IPS DF 4.7 (cell line): ENCODE measurements at regions not wholly inside any gene's neighbourhood (a gene's known extent, or its start where the extent isn't known, plus 50 kb on each side); places are given as distances from the start of the nearest gene placed in this dataset.
"Not testable (repeated sequence)": the region's sequence is repeated elsewhere in the genome, so short reads cannot be mapped to it uniquely, and the experiment has no call there.

Experiments used
- DNase-seq: peaks from one replicate; pipeline ENCODE4 v3.0.0-alpha.2; 2013; ENCODE audit warnings: low spot score; ENCODE audit errors: extremely low read depth

DNA sequence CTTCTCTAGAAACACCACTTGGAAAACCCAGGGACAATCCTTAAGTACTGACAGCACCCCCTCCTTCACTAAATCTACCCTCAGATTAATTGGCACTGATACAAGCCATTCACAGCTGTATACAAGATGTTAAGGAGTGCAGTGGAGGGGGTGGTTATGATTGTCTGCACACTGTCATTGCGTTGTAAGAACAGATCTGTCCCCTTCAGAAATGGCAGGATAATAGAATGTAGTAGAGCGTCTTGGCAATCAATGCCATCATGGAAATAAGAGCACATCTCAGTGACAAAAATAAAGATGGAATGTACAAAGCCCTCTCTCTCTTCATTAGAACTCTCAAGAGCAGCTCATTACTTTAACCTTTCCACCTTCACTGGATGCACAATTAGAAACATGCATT, 324.9 kb upstream of the TBX18 start:
- no peak for DNase-seq

DNA sequence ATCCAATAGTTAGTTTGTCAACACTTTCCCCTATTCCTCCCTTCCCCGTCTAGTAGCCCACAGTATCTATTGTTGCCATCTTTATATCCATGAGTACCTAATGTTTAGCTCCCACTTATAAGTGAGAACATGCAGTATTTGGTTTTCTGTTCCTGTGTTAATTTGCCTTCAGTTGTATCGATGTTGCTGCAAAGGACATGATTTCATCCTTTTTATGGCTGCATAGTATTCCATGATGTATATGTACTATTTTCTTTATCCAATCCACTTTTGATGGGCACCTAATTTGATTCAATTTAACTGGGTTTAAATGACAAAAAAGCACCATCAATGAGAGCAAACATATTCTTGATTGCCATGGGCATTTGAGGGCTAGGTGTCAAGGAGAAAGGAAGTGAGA, 321.5 kb upstream of the TBX18 start:
- DNase-seq: no peak

DNA sequence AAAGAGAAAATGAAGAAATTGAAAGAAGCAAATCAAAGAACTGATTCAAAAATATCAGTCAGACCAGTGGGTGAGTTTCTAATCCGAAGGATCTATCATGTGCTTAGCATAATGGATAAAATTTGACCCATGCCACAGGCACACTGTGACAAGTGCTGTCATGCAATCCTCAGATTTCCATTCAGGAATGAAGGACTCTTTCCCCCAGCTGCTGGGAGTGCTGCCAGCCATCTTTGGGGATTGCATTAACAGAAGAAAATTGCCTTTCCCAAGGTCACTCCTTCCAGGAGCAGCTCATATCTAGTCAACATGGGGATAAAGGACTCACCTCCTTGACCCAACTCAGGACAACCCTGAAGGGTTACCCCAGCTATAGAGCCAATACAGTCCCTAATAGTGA, 316.7 kb upstream of the TBX18 start:
- no peak for DNase-seq

DNA sequence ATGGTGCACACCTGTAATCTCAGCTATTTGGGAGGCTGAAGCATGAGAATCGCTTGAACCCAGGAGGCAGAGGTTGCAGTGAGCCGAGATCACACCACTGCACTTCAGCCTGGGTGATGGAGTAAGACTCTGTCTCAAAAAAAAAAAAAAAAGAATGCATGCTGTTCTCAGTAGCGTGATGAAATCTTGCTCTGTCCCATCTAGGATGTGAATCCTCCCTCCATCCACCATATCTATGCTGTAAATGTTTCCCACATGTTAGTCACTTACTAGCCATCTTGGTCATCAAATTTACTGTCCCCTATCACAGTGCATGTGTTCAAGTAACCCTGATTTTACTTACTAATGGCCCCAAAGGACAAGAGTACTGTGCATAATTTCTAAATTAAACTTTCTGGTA, 315.4 kb upstream of the TBX18 start:
- no peak for DNase-seq

DNA sequence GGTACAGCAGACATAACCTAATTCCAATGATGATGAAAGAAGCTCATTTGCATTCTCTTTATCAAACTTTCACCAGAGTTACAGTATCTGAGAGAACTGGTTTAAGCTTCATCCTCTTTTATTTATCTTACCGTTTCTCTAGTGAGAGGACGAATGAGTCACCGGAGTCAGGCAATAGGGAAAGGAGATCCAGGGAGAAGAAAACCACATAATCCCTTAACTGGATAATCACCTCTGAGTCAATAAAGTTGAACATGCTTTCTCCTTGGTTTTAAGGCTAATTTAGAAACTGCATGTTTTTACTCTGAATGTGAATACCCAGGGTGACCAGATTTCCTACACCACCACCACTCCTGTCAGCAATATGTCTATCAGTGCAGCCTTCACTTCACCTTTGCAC, 313.7 kb upstream of the TBX18 start:
- DNase-seq: no peak

DNA sequence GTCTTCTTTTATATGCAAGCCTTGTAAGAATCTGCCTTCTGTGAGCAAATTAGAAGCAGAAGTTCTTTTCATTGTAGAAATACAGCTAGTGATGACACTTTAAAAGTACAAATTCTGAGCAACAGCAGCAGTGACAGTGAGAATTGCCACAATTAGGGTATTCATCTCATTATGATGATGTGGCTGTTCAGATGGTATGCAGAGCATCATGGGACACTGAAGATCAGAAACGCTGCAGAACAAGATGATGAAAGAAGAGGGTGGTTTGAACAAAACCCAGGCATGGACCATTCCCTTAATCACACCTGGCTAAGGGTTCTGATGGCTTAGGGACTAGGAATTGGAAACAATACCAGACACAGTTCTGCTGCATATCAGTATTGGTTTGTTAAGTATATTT, 312.7 kb upstream of the TBX18 start:
- no peak for DNase-seq

DNA sequence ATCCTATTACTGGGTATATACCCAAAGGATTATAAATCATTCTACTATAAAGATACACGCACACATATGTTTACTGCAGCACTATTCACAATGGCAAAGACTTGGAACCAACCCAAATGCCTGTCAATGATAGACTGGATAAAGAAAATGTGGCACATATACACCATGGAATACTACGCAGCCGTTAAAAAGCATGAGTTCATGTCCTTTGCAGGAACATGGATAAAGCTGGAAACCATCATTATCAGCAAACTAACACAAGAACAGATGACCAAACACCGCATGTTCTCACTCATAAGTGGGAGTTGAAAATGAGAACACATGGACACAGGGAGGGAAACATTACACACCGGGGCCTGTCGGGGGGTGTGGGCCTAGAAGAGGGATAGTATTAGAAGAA, 307.4 kb upstream of the TBX18 start:
- not testable (repeated sequence) for DNase-seq

DNA sequence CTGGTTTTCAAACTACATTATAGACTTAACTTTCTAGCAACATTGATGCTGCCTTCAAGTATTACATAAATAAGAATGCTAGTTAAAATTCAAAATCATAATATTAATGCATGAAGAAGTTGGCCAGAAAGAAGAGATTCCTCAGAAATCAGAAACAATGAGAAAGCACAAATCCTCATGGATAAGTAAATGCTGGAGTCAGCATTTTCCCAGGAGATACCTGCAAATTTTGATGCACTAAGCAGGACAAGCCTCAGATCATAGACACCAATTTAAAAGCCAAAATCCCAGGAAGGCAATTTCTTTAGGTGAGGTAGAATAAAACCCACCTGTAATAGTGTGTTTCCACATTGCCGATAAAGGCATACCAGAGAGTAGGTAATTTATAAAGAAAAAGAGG, 305.2 kb upstream of the TBX18 start:
- no peak for DNase-seq

DNA sequence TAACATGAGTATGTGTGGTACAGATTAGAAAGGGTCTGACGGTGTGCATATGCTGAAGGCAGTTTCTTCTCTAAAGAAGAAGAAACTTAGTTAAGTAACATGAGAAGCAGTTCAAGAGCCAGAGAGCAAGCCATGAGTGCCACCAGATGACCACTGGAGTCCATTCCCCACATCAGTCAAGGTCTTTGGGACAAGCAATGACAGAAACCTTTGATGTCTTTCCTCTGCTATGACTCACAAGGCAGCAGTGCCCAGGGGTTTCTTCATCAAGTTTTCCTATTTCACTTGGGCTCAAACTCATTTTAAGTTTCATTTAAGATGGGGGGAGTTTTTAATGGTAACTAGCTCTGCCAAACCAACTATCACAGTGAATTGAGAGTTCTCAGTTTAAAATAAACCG, 303.8 kb upstream of the TBX18 start:
- no peak for DNase-seq

DNA sequence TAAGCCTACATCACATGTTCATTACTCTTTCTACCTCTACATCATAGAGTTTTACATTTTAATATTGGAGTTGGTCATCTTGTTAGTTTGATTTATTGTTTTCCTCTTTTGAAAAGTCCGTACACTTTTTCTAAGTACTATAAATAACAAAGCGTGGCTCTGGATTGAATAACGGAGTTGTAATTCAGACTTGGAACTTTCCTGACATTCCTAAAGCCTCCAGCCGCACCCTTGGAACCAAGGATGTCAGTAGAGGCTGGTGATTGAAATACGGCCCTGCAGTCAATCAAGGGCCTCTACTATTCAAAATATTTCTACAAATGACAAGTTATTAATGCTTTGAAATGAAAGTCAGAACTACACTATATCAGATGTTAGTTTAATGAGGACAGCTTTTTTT, 301.9 kb upstream of the TBX18 start:
- no peak for DNase-seq

DNA sequence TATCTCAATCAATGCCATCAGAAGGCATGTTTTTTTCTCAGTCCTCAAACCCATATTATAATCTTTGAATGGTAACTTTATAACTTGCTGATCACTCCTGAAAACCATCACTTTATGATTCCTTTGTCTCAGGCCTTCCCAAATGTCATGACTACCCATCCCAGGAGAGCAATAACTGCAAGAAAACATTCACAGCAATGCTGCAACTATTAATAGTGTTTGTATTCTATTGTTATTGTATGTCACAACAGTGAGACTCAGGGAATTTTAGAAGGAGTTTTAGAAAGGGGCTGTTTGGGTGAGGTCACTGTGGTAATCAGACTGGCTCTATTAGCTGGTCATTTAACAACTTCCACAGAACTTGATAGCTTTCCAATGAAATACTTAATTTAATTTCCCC, 301.4 kb upstream of the TBX18 start:
- DNase-seq: no peak

DNA sequence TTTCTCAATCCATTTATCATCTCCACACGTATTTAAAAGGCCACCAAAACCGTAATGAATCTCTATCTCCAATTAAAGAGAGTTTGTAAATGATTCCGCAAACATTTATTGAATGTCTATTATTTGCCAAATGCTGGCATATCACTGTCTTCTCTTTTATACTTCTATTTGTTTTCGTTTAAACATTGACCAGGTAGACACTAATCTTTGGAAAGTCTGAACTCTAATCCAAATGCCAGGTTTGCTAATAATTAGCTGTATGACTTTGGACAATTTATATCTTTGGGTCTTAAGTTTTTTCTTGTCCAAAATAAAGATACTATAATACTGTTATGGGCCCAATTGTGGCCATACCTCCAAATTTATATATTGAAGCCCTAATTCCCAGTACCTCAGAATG, 299.2 kb upstream of the TBX18 start:
- DNase-seq: no peak

DNA sequence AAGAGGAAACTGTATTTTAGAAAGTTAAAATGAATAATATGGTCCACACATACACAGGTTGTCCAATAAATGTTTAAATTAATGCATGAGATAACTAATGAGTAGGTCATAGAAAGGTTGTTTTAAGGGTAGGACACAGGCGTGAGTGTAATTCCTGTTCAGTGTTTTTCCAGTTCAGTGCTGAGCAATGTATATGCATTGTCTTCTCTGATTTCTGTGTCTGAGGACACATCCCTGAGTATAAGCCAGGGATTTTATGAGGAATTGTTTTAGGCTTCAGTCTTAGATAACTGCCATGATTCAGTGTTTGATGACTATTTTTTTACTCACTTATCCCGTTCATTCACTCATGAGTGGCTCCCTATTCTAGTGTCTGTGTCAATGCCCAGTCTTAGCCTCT, 298.5 kb upstream of the TBX18 start:
- DNase-seq: no peak

DNA sequence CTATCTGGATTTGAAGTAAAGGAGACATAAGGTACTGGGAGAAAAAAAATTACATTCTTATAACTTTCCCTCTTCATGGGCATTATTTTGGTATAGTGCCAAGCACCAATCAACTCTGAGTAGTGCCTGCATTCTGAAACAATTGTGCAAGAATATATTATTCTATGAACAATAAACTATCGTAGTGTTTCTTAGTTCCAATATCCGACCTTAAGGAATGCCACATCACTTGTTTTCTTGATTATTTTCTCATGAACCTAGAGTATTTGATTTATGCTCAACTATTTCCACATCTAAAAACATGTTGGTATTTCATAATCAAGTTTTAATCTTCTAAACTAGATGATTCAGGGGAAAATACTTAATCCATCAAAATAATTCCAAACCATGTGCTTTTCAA, 294.4 kb upstream of the TBX18 start:
- no peak for DNase-seq

DNA sequence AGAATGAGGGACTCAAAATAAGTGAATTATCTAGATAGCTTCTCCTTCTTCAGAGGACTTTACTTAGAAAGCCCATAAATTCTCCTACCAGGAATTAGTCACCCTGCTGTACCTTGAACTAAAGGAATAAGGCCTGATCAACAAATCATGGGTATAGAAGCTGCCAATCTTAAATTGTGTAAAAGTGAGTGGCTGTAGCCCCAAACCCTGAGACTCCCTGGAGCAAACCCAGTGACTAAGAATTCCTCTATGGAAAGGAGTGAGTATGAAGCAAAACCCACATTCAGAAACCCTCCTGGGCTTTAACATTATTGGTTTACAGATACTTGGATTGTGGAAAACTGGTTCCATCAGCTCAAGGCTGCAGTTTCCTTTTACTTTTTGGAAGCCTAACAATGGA, 285.8 kb upstream of the TBX18 start:
- DNase-seq: no peak

DNA sequence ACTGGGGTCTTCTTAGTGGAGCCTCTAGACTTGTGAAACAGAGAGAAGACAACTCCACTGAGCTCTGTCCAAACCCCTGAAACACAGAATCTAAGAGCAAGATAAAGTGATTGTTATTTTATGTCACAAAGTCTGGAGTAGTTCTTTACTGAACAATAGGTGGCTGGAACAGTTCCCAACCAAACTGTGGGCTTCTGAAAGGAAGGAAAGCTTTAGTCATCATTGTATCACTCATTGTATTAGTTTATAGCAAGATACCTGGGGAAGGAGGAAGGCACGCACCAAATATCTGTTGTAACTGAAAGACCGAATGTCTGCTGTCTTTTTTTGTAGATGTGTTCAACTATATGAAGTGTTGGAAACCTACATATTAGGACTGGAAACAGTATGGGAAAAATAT, 284.9 kb upstream of the TBX18 start:
- no peak for DNase-seq

DNA sequence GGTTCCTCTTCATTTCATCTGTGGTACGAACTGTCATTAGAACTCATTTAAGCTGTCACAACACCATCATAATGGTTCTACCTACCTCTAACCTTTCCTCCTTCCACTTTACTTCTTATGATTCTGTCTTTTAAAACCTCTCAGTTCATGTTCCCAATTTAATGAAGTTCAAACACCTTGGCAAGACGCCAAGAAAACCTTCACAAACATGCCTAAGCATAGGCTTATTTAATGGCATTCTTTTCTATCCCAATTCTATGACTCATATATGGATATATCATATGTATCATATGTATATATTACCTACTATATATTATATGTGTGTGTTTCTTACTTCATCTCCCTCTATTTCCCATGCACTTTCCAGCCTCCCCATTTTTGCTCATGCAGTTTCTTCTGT, 283.4 kb upstream of the TBX18 start:
- no peak for DNase-seq

DNA sequence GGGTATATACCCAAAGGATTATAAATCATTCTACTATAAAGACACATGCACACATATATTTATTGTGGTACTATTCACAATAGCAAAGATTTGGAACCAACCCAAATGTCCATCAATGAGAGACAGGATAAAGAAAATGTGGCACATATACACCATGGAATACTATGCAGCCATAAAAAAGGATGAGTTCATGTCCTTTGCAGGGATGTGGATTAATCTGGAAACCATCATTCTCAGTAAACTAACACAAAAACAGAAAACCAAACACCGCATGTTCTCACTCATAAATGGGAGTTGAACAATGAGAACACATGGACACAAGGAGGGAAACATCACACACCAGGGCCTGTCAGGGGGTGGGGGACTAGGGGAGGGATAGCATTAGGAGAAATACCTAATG, 281.4 kb upstream of the TBX18 start:
- not testable (repeated sequence) for DNase-seq

DNA sequence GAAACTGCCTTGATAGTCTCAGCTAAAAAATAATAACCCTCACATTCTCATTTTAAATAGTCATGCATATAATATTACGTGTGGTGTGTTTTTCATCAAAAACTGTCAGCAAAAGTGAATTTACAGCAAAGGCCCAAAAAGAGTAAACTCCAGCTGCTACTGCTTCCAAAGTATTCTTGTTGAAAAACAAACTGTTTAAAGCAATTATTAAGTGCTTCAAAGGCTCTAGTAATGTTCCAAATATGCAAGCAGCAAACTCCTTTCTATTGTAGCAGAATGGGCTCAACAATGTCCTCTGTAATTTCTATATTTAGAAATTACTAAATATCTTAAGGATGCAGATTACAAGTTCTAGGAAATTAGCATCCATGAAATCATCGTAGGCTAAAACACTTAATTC, 280.0 kb upstream of the TBX18 start:
- DNase-seq: no peak

DNA sequence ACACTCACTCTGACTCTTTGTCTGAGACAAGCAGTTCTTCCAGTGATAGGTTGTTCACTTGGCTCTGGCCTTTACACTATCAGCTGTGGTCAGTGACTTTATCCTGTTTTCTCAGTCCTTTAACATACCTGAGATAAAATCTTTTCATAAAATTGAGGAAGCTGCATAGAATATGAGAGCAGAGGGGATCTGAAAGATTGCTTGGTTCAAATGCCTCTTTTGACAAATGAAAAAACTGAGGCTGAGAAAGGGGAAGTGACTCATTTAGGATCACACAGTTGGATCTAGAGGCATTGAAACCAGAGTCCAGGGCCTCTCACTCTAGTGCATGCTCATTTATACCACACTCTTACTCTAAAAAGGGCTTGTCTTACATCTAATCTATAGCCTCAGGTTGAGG, 277.0 kb upstream of the TBX18 start:
- no peak for DNase-seq

DNA sequence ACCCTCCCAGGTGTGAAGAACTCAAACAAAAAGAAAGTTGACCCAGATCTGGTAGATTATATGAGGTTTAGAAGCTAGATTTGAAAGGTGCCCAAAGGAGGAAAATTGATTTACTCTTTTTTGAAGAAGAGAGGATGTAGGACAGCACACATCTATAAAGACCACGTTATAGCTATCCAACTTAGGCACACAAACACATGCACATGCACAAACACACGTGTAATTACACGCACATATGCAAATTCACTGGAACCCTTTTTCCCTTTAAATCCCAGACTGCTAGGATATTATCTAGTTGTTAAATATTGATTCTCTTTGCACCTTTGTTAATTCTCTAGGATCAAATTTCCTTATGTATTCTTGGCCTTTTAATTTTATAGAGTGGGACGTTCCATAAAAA, 272.8 kb upstream of the TBX18 start:
- DNase-seq: no peak

DNA sequence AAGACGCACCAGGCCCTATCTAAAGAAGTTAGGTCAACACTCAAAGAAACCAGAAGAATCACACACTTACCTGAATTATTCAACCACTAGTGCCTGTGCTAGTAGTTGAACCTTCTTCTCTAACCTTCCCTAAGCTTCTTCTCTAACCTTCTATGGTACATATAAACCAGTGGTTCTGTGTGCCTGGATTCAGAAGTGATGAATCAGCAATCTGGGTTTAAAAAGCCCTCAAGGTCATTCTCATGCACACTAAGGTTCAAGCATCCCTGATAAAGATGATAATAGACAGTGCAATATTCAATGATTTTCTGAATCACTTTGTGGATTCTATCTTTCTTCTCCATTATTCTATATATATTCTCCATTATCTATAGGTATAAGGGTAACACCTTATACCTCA, 271.4 kb upstream of the TBX18 start:
- DNase-seq: no peak

DNA sequence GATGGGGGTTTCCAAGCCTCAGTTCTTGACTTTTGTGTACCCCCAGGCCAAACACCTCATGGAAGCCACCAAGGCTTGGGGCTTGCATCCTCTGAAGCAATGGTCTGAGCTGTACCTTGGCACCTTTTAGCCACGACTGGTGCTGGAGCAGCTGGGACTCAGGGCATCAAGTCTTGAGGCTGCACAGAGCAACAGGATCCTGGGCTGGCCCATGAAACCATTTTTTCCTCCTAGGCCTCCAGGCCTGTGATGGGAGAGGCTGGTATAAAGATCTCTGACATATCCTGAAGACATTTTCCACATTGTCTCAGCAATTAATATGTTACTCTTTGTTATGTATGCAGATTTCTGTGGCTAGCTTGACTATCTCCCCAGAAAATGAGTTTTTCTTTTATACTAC, 269.1 kb upstream of the TBX18 start:
- DNase-seq: no peak

DNA sequence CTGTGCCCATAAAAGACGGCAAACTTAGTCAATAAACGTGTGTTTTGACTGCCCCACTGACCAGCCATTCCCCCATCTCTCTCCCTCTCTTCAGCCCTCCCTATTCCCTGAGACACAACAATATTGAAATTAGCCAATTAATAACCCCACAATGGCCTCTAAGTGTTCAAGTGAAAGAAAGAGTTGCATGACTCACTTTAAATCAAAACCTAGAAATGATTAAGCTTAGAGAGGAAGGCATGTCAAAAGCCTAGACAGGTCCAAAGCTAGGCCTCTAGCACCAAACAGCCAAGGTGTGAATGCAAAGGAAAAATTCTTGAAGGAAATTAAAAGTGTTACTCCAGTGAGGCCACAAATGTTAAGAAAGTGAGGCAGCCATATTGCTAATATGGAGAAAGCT, 261.6 kb upstream of the TBX18 start:
- no peak for DNase-seq

DNA sequence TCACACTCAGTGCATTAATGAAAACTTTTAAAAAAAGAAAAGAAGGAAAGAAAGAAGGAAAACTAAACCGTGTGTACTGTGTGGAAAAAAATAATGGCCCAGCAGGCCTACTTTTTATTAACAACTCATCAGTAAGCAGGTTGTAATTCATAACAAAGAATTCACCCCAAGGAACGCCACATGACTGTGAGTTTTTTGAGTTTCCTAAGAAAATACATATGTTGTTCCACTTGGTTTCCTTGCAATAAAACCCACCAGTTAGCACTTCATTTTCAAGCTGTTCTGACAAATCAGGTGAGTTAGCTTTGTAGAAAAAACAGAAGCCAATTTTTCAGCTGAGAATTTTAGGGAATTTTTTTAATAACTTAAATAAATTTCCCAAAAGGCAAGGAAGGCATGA, 259.3 kb upstream of the TBX18 start:
- no peak for DNase-seq
